LNCaP clone FGC (cell line): ENCODE measurements at regions not wholly inside any gene's neighbourhood (a gene's known extent, or its start where the extent isn't known, plus 50 kb on each side); places are given as distances from the start of the nearest gene placed in this dataset.

Experiments used
- DNase-seq: peaks from one replicate; pipeline ENCODE4 v3.0.0-alpha.2; 2011; ENCODE audit warnings: low read depth
- H3K4me3 ChIP-seq: 2 replicates; pipeline ENCODE4 v1.5.1; 2011; ENCODE audit warnings: mild to moderate bottlenecking, low read depth, low read length, control low read depth
- TF ChIP-seq, protein P1 (sequence below): IDR thresholded peaks from 2 replicates; pipeline ENCODE4 v1.5.1; 2012; ENCODE audit warnings: mild to moderate bottlenecking; ENCODE audit not compliant: control insufficient read depth, insufficient read depth; ENCODE audit errors: extremely low read depth

DNA sequence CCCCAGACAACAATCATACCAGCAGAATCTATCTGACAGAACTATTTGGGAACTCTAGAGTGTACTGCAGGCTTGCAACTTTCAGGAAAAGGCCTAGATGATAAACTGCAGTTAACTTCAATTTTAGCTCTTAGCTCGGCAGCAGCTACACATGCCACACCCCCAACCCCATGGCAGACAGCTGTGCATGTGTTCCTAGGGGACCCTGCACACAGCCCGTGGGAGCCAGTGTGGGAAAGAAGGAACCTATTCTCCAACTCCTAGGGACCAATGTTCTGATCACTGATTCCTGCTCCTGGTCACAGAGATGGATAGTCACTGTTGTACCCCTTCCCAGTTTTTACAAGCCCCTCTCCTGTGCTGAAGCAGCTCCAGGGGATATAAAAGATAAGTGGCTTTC, 179.6 kb downstream of the DRD1 start:
- TF ChIP-seq, protein P1, sequence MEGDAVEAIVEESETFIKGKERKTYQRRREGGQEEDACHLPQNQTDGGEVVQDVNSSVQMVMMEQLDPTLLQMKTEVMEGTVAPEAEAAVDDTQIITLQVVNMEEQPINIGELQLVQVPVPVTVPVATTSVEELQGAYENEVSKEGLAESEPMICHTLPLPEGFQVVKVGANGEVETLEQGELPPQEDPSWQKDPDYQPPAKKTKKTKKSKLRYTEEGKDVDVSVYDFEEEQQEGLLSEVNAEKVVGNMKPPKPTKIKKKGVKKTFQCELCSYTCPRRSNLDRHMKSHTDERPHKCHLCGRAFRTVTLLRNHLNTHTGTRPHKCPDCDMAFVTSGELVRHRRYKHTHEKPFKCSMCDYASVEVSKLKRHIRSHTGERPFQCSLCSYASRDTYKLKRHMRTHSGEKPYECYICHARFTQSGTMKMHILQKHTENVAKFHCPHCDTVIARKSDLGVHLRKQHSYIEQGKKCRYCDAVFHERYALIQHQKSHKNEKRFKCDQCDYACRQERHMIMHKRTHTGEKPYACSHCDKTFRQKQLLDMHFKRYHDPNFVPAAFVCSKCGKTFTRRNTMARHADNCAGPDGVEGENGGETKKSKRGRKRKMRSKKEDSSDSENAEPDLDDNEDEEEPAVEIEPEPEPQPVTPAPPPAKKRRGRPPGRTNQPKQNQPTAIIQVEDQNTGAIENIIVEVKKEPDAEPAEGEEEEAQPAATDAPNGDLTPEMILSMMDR, result no peak
- H3K4me3 ChIP-seq, result no peak overlapping the region
- no peak for DNase-seq

DNA sequence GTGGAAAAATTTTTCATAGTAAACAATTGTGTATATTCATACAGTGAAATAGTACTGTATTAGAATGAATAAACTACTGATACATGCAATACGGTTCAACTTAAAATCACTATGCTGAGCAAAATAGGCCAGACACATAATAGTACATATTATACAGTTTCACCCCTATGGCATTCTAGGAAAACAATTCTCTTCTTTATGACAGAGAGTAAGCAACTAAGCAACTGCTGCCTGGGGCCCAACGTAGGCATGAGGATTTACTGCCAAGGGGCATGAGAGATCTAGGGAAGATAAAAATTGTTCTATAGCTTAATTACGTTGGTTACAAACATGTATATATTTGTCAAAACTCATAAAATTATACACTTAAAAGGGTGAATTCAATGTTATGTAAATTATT, 180.2 kb downstream of the DRD1 start:
- no peak overlapping the region for H3K4me3 ChIP-seq
- DNase-seq, result no peak
- TF ChIP-seq, protein P1, result no peak

DNA sequence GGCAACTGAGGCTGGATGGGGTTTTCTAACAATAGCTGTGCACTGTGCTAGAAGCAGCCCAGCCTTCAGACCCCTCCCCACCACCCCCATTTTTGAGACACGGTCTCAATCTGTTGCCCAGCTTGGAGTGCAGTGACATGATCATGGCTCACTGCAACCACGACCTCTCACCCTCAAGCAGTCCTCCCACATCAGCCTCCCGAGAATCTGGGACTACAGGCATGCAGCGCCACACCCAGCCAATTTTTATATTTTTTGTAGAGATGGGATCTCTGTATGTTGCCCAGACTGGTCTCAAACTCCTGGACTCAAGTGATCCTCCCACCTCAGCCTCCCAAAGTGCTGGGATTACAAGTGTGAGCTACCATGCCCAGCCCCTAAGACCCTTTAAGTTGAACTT, 182.5 kb downstream of the DRD1 start:
- DNase-seq, result no peak
- TF ChIP-seq, protein P1, result no peak
- H3K4me3 ChIP-seq, result no peak overlapping the region

DNA sequence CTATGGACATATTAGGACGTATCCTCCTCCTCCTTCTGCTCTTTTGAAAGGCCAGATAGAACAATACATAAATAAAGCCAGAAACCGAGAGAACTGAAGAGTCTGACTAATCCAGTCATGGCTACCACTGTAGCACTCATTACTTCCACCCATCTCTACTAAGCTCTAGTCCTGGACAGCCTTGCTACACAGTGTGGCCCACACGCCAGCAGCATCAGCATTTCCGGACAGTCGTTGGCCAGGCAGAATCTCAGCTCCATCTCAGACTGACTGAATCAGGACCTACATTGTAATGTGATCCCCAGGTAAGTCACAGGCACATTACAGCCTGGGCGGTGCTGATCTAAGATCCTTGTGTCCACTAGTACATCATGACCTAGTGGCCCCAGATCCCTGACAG, 182.9 kb downstream of the DRD1 start:
- no peak for DNase-seq
- TF ChIP-seq, protein P1, result no peak
- H3K4me3 ChIP-seq, result no peak overlapping the region

DNA sequence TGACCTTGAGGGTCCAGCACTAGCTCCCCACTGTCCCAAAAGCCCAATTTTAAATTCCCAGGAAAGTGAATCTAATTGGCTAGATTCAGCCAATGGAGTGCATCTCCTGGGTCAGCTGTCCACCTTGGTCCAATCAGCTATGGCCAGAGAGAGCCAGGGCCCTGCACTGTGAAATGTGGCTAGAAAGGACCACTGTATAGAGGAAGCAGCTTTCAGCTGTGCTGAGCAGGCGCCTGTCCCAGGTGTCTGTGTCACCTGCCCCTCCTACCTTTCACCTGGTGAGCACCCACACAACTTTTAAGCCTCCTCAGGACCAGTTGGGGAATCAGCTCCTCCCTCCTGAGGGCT, 186.2 kb downstream of the DRD1 start:
- H3K4me3 ChIP-seq, result no peak overlapping the region
- TF ChIP-seq, protein P1, result no peak
- DNase-seq, result no peak

DNA sequence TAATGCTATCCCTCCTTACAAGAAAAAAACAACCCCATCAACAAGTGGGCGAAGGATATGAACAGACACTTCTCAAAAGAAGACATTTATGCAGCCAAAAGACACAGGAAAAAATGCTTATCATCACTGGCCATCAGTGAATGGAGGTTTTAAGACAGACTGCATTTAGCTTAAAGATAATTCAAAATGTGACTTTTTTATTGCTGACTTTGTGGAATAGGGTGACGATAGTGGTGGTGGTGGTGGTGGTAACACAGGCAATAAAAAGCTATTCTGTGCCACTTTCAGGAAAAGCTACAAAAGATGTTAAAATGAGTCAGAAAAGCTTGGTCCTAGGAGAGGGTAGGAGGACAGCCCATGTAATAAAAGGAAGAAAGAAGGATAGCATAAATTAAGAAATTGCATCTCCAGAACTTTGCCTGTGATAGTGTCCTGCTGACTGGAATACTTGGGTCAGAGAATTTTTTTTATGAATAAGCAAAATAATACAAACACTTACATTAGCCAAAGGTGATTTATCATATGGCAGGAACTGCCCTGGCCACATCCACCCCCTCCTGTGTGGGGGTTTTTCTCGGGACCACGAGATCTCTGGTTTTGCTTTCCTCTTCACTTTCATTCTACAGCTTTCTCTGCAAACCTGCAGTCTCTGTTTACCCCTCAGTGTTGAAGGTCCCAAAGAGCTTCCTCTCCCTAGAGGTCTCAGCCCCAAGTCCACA, 186.7 kb downstream of the DRD1 start:
- TF ChIP-seq, protein P1, result no peak
- no peak for DNase-seq
- no peak overlapping the region for H3K4me3 ChIP-seq

DNA sequence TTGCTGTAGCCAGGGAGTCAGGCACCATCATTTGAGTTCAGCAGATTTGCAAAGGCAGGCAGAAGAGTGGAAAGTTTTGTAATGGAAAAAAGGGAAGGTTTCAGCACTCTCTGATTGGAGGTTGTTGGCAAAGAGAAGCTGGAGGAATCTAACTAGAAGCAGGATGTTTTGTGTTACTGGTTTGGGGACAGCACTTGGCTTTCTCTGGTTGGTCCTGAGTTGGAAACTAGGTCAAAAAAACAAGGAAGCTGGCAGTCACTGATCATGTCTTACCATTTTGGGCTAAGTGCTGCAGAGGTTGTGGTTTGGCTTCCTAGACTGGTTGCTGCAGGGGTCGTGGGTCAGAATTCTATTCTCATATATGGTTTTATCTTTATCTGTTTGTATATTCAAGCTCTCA, 189.8 kb downstream of the DRD1 start:
- H3K4me3 ChIP-seq, result no peak overlapping the region
- TF ChIP-seq, protein P1, result no peak
- no peak for DNase-seq
